CD4-positive, alpha-beta T cell treated with Interferon alpha-2 for 1 hour (primary cell): ENCODE measurements at regions not wholly inside any gene's neighbourhood (a gene's known extent, or its start where the extent isn't known, plus 50 kb on each side); places are given as distances from the start of the nearest gene placed in this dataset.
"Not testable (repeated sequence)": the region's sequence is repeated elsewhere in the genome, so short reads cannot be mapped to it uniquely, and the experiment has no call there.

Experiments used
- DNase-seq, 2 donors: peaks; one replicate each; pipeline ENCODE4 v3.0.0-alpha.2; 2020 to 2022

- no peak for DNase-seq
These were observed 182.0 kb downstream of the SEC14L1 start for GRCh38 chr17:77322514-77323412.

- DNase-seq: peak; percentile 20 to 22
These were observed 182.8 kb downstream of the SEC14L1 start for GRCh38 chr17:77323413-77324171.

- DNase-seq: no peak
These were observed 183.5 kb downstream of the SEC14L1 start for GRCh38 chr17:77324227-77324626.

- DNase-seq: no peak
These were observed 184.9 kb downstream of the SEC14L1 start for GRCh38 chr17:77325577-77326075.

DNA sequence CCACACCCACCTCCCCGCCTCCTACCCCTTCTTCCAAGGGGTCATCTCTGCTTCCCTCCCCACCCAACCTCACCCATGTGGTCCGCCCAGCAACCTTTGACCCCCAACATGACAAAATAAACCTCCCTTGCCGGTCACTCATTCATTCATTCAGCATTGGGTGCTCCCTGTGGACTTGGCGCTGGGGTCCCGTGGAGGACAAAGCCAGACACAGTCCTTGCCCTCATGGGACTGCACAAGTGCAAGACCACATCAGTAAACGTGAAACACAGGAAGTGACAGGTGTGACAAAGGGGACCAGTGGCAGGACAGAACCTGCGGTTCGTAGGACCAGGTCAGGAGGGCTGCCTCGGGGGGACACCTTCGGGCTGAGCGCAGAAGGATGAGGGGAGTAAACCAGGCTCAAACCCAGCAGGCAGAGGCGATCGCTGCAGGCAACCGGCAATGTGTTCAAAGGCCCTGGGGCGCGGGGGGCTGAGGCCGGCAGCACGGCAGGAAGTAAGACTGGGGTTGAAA is 185.4 kb downstream of the SEC14L1 start:
- DNase-seq: peak in 1 of 2 donors; percentile 14

DNA sequence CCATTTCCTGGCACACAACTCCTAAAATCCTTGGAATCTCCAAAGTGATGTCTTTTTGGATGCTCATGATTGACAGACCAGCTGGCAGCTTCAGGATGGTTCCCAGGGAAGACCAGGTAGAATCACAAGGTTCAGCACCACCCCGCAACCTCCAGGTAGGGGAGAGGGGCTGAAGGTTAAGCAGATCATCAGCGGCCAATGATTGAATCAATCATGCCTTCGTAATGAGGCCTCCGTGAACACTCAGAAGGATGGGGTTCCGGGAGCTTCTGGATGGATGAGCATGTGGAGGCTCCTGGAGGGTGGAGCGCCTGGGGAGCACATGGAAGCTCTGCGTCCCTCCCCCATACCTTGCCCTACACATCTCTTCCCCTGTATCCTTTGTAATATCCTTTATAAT is 185.9 kb downstream of the SEC14L1 start:
- DNase-seq: no peak

DNA sequence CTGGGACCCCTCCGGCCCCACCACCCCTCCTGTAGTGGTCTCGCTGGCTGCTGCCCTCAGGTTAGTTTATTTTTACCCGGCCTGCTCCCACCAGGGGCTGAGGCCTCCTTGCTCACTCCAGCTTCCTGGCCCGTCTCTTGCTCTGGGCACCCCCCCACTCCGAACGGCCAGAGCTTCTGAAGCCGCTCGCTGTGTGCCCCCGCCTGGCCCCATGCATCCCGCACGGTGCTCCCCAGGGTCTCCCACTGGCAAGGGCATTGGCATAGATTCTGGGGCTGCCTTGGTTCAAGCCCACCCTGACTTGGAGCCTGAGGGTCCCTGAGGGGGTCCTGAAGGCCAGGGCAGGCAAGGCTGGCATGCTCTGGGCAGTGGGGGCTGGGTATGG is 186.4 kb downstream of the SEC14L1 start:
- no peak for DNase-seq

DNA sequence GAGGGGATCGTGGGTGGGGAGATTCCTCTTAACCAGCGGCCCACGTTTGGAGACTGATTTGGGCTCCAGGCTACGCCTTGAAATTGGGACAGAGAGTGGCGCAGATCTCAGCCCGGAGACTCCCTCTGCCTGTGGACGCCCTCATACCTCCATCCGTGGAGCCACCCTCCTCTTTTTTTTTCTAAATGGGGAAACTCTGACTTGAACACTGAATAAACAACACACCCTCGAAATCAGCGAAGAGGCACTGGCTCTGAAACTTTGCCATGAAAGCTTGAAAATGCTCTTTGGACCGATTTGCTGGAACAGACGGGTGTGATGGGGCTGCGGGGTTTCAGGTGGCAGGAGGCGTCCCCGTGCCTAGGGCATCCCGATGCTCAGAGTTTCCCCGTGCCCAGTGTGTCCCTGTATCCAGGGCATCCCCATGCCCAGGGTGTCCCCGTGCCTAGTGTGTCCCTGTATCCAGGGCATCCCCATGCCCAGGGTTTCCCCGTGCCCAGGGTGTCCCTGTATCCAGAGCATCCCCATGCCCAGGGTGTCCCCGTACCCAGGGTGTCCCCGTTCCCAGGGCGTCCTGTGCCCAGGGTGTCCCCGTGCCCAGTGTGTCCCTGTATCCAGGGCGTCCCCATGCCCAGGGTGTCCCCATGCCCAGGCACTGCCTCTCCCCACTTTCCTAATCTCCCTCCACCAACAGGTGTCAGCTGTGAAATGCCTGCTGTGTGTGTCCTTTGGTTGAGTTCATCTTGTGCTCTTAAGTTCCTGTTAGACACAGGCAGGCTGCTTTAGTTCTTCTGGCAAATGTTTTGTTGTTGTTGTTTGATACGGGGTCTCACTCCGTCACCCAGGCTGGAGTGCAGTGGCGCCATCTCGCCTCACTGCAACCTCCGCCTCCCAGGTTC is 187.0 kb downstream of the SEC14L1 start:
- DNase-seq: no peak

- DNase-seq: no peak
These were observed 188.3 kb downstream of the SEC14L1 start for GRCh38 chr17:77328823-77329740.

- no peak for DNase-seq
These were observed 189.2 kb downstream of the SEC14L1 start for GRCh38 chr17:77329741-77330531.

- no peak for DNase-seq
These were observed 189.9 kb downstream of the SEC14L1 start for GRCh38 chr17:77330602-77331081.

GRCh38 chr17:77331301-77331864 is 190.6 kb downstream of the SEC14L1 start:
- DNase-seq: peak; percentile 92 to 95

DNA sequence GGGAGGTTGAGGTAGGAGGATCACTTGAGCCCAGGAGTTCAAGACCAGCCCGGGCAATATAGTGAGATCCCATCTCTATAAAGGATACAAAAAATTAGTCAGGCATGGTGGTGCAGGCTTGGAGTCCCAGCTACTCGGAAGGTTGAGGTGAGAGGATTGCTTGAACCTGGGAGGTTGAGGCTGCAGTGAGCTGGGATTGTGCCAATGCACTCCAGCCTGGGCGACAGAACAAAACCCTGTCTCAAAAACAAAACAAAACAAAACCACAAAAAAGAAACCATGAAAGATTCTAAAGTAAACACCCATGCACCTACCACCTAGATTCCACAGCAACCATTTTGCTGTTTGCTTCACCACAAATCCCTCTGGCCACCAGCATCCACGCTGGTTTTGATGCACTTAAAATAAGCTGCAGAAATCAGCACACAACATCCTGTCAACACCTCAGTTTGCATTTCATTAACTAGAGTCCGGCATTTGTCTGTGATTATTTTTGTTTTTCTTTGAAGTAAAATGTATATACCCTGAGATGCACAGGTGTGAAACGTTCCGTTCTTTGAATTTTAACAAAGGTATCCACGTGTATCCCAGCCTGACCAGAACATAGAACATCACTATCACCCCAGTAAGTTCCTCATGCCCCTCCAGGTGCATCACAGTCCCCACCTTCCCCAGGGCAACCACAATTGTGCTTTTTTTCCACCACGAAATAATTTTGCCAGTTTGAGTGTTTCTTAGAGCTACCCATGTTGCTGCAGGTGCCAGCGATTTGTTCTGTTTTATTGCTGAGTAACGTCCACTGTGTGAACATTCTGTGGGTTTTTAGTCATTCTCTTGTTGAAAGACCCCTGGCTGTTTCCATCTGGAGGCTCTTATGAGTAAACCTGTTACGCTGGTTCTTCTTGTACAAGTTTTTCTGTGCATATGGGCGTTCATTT is 191.5 kb downstream of the SEC14L1 start:
- DNase-seq: peak in 1 of 2 donors; percentile 57

DNA sequence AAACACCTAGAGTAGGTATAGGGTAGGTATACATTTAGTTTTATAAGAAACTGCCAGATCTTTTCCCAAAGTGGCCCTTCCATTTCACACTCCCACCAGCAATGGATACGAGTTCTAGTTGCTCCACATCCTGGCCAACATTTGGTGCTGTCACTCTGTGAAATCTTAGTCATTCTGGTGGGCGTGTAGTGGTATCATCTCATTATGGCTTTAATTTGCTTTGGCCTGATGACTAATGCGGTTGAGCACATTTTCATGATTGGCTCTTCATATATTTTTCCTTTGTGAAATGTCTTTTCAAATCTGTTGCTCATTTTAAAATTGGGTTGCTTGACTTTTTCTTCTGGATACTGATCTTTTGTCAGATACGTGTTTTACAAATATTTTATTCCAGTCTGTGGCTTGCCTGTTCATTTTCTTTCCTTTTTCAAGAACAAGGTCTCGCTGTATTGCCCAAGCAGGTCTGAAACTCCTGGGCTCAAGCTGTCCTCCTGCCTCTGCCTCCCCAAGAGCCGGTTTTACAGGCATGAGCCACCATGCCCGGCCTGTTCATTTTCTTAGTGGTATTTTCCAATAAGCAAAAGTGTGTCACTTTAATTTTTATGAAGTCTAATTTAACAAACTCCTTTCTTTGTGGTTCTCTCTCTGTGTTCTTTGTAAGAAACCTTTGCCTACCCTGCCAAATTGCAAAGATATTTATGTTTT is 192.4 kb downstream of the SEC14L1 start:
- peak in 1 of 2 donors; percentile 28 for DNase-seq

- DNase-seq: no peak
These were observed 196.4 kb downstream of the SEC14L1 start for GRCh38 chr17:77337150-77337549.

DNA sequence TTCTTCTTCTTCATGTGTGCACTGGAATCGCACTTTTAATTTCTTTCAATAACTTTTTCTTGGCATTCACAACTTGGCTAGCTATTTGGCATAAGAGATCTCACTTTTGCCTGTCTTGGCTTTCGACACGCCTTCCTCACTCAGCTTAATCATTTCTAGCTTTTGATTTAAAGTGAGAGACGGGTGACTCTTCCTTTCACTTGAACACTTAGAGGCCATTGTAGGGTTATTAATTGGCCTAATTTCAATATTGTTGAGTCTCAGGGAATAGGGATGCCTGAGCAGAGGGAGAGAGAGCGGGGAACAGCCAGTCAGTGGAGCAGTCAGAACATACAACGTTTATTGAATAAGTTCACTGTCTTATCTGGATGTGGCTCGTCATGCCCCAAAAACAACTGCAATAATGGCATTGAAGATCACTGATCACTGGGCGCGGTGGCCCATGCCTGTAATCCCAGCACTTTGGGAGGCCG is 200.3 kb downstream of the SEC14L1 start:
- no peak for DNase-seq

- not testable (repeated sequence) for DNase-seq
These were observed 201.9 kb downstream of the SEC14L1 start for GRCh38 chr17:77342656-77342990.
